HUES48 (cell line): ENCODE measurements at regions not wholly inside any gene's neighbourhood (a gene's known extent, or its start where the extent isn't known, plus 50 kb on each side); places are given as distances from the start of the nearest gene placed in this dataset.
"Not testable (repeated sequence)": the region's sequence is repeated elsewhere in the genome, so short reads cannot be mapped to it uniquely, and the experiment has no call there.

Experiments
- H3K27ac ChIP-seq: one replicate; pipeline ENCODE4 v1.7.0; 2013; ENCODE audit warnings: low read depth, low read length, inconsistent platforms
- H3K27me3 ChIP-seq: 2 replicates; pipeline ENCODE4 v1.6.1; 2013; ENCODE audit warnings: mild to moderate bottlenecking, low read length; ENCODE audit not compliant: control insufficient read depth, insufficient read depth
- H3K36me3 ChIP-seq: 2 replicates; pipeline ENCODE4 v1.6.1; 2013; ENCODE audit warnings: low read length; ENCODE audit not compliant: control insufficient read depth, insufficient read depth
- H3K4me1 ChIP-seq: 2 replicates; pipeline ENCODE4 v1.6.1; 2013; ENCODE audit warnings: mild to moderate bottlenecking, low read length; ENCODE audit not compliant: control insufficient read depth, insufficient read depth
- H3K4me3 ChIP-seq: 2 replicates; pipeline ENCODE4 v1.5.1; 2013; ENCODE audit warnings: mild to moderate bottlenecking, low read depth, low read length
- H3K9ac ChIP-seq: 2 replicates; pipeline ENCODE4 v1.6.1; 2013; ENCODE audit warnings: mild to moderate bottlenecking, low read depth, low read length, moderate library complexity
- H3K9me3 ChIP-seq: 2 replicates; pipeline ENCODE4 v1.6.1; 2013; ENCODE audit warnings: low read length; ENCODE audit not compliant: control insufficient read depth, insufficient read depth

DNA sequence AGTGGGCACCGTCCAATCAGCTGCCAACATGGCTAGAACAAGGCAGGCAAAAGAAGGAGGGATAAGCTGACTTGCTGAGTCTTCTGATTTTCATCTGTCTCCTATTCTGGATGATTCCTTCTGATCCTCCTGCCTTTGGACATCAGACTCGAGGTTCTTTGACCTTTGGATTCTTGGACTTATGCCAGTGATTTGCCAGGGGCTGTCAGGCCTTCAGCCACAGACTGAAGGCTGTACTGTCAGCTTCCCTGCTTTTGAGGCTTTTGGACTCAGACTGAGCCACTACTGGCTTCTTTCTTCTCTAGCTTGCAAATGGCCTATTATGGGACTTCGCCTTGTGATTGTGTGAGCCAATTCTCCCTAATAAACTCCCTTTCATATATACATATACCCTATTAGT lies 146.8 kb upstream of the IFNE start:
- not testable (repeated sequence) for H3K27me3 ChIP-seq, H3K4me1 ChIP-seq, H3K9me3 ChIP-seq, H3K27ac ChIP-seq, H3K36me3 ChIP-seq, H3K4me3 ChIP-seq, H3K9ac ChIP-seq

DNA sequence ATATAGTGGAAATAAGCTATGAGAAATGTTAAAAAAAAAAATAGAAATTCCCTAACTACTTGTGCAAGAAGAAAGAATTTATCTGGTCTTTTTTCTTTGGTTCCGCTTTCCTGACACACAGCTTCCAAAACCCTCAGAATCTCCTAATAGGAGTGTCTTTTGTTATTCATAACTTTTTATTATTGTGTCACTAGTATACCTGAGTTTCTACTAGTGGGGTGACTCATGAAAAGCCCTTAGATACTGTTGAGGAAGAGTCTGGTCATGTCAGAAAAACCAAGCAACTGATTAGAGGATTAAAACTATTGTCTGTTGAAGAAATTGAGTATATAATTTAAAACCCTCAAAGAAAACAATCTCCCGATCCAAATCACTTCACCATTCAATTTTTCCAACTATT lies 152.8 kb upstream of the IFNE start:
- no peaks in the 10 kb centered on the region for H3K9me3 ChIP-seq
- no peaks in the 10 kb centered on the region for H3K27me3 ChIP-seq
- no peaks in the 10 kb centered on the region for H3K4me1 ChIP-seq
- H3K9ac ChIP-seq = no peak overlapping the region
- H3K36me3 ChIP-seq = no peaks in the 10 kb centered on the region
- H3K4me3 ChIP-seq = no peak overlapping the region
- H3K27ac ChIP-seq = no peak overlapping the region

DNA sequence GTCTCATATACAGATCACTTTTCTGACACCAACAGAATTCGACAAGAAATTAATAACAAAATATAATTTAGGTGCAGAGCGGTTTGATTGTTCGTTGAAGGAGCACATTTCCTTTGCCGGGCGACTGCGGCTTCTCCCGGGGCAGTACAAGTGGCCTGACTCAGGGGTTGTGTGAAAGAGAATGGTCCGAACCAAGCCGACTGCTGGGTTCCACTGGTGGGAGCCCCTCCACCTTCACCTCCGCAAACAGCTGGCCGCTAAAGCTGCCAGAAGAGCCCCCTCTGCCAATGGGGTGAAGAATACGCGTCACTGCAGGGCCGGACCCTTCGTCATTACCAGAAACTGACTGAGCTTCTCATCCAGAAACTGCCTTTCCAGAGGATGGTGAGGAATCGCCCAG lies 156.0 kb upstream of the IFNE start:
- H3K27ac ChIP-seq = no peak overlapping the region
- H3K27me3 ChIP-seq = no peaks in the 10 kb centered on the region
- no peaks in the 10 kb centered on the region for H3K9me3 ChIP-seq
- H3K36me3 ChIP-seq = no peaks in the 10 kb centered on the region
- H3K4me1 ChIP-seq = no peaks in the 10 kb centered on the region
- H3K4me3 ChIP-seq = no peak overlapping the region
- H3K9ac ChIP-seq = no peak overlapping the region

DNA sequence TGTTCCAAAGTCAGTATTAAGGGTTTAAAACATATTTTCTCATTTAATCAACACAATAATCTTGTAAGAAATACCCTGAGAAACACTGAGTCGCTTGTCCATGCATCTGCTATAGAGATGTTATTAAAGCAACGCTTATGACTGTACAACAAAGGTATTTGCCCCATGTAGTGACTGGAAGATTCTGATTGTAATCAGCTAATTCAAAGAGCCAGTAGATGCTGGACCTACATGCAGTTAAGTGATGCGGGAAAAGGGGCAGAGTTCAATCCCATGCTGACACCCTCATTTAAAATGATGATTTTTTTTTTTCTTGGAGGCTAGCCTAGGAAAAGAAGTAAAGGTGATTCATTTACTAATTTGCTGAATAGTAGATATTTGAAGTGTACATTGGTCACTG lies 149.3 kb upstream of the MTAP start:
- Histone ChIP-seq H3K36me3 (no peaks in the 10 kb centered on the region), H3K4me1 (no peaks in the 10 kb centered on the region), H3K9me3 (no peaks in the 10 kb centered on the region), H3K27ac (no peak overlapping the region), H3K27me3 (no peaks in the 10 kb centered on the region), H3K4me3 (no peak overlapping the region), H3K9ac (no peak overlapping the region)

DNA sequence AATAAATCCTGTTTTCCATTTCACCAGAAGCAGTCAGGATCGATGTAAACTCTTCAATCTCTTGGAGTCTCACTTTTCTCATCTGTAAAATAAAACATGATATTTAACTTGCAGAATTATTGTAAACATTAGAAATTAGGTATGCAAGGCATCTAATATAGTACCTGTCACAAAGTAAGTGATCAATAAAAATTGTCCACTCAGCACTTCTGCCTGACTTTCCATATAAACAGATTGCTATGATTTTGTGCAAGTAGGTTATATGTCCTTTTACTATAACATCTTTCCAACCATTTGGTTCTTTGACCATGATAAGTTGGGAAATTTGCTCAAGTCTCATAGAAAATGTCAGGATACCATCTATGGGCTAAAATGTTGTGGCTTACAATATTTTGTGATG lies 148.8 kb upstream of the MTAP start:
- Histone ChIP-seq H3K9ac (no peak overlapping the region), H3K27me3 (no peaks in the 10 kb centered on the region), H3K4me3 (no peak overlapping the region)

DNA sequence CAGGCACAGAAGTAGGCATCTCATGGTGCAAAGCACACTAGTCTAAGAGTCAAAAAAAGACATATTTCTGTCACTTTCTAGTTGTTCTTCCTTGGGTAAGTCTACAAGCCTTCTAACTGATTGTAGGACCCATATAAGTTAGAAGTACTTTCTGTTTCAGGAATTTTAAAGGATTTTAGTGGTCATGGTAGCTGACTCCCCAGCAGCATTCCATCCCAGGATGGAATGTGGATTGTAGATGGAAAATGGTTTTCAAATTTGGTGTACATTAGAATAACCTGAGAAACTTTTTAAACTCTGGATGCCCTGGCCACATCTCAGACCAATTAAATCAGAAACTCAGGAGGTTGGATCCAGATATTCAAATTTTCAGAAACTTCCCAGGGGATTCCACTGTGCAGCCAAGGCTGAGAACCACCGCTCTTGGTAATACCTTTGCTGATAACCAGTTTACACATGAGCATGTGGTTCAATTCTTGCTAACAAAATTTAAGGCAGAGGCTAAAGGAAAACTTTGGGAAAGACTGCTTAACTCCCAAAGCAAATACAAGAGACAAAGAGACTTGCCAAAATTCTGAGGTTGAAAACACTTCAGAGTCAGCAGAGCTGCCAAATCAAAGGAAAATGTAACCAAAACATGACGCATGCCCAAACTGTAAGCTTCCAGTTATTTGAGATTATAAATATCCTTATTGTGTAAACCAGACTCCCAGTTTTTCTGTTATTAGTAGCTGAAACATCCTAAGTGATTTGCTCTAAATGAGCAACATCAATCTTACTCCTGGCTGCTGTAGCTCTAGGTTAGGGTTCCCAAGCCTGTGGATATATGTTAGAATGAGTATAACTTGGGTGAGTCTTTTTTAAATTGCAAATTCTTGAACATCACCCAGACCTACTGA lies 145.4 kb upstream of the MTAP start:
- no peaks in the 10 kb centered on the region for H3K9me3 ChIP-seq
- H3K27ac ChIP-seq = no peak overlapping the region
- H3K4me1 ChIP-seq = no peaks in the 10 kb centered on the region
- H3K9ac ChIP-seq = no peak overlapping the region
- no peaks in the 10 kb centered on the region for H3K27me3 ChIP-seq
- H3K4me3 ChIP-seq = no peak overlapping the region
- H3K36me3 ChIP-seq = no peaks in the 10 kb centered on the region

More for the DNA sequence above, 148.8 kb upstream of the MTAP start:
- Histone ChIP-seq H3K9me3 (no peaks in the 10 kb centered on the region), H3K27ac (no peak overlapping the region), H3K36me3 (no peaks in the 10 kb centered on the region), H3K4me1 (no peaks in the 10 kb centered on the region)

DNA sequence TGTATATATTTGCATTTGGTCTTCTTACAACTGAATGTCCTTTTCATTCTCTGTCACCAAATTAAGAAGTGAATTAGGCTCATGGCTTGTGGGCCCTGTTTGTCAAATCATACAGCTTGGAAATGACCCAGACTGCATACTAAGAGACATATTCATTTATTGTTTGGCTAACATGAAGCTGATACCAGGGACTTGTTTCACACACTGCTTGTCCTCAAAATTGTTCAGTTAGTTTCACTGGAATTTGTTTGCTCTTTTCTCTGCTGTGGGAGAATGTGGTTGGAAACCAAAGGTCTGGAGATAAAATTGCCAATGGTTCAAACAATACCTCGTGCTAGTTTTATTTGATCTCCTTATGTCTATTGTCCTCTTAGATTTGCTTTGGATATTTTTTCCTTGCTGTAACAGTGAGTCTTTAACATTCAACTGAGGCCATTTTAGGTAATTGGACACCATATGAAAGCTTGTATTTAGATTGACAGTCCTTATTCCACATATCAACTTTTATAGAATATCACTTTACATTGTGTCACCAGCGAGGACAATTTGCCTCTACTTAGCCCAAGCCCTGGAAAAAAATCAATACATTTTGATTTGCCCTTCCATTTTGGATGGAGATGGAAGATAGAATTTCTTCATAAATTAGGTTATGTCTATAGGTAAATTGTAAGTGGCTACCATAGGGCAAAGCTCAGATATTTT lies 144.3 kb upstream of the MTAP start:
- H3K9ac ChIP-seq = no peak overlapping the region
- H3K9me3 ChIP-seq = no peaks in the 10 kb centered on the region
- no peaks in the 10 kb centered on the region for H3K4me1 ChIP-seq
- no peaks in the 10 kb centered on the region for H3K36me3 ChIP-seq
- no peaks in the 10 kb centered on the region for H3K27me3 ChIP-seq
- no peak overlapping the region for H3K27ac ChIP-seq
- H3K4me3 ChIP-seq = no peak overlapping the region

DNA sequence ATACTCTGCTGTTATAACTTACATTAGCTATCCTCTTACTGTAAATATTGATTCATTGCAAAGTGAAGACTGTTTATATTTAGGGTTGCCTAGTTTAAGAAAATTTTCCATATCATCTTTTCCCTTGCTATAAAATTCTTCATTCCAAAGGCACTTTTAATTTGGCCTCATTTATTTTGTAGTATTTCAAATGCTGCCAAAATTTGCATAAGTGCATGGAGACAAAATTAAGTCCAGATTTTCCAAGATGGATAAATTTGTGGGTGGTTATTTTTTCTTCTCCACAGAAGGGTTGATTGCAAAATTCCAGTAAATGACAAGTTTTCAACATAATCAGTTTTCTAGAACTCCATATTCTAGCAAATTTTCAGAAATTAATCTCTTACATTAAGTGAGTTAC lies 141.5 kb upstream of the MTAP start:
- H3K27ac ChIP-seq = no peak overlapping the region
- H3K27me3 ChIP-seq = no peaks in the 10 kb centered on the region
- no peaks in the 10 kb centered on the region for H3K4me1 ChIP-seq
- H3K9me3 ChIP-seq = no peaks in the 10 kb centered on the region
- no peak overlapping the region for H3K9ac ChIP-seq
- no peak overlapping the region for H3K4me3 ChIP-seq
- no peaks in the 10 kb centered on the region for H3K36me3 ChIP-seq

DNA sequence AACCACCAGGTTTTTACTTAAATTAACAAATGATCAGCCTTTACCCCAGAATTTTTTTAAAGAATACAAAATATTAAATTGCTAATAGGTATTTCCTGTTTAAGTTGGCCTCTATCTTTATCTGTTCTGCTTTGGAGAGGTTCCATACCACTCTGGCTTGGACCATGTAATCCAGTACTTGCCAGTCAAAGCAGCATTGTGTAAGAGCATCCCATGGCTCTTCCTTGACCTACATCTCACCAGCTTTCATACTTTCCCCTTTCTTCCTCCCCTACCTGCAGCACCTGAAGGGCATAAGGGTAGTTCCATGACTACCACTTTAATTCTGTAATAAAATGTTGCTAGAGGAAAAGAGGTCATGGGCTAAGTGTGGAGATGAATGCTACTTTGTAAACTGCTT lies 140.8 kb upstream of the MTAP start:
- Histone ChIP-seq H3K27ac (no peak overlapping the region), H3K9me3 (no peaks in the 10 kb centered on the region), H3K4me3 (no peak overlapping the region), H3K27me3 (no peaks in the 10 kb centered on the region), H3K4me1 (no peaks in the 10 kb centered on the region), H3K36me3 (no peaks in the 10 kb centered on the region), H3K9ac (no peak overlapping the region)

DNA sequence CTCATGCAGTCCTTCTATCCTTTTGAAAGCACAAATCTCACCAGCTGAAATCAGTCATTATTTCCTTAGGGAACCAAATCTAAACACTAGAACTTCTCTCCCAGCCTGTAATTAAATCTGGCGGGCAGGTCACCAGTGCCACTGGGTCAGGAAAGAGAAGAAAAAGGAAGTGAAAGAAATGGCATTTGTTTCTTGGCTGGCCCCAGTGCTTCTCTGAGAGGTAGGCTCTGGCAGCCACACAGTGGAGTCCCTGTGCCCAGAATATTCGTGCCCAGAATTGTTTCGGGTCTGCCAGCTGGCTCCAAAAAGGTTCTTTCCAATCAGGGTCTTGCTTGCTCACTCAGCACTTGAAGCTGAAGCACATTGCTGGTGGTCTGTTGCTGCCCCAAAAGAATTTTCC lies 133.9 kb upstream of the MTAP start:
- H3K9ac ChIP-seq = no peak overlapping the region
- no peaks in the 10 kb centered on the region for H3K4me1 ChIP-seq
- H3K27ac ChIP-seq = no peak overlapping the region
- no peaks in the 10 kb centered on the region for H3K9me3 ChIP-seq
- H3K4me3 ChIP-seq = no peak overlapping the region
- no peaks in the 10 kb centered on the region for H3K27me3 ChIP-seq
- H3K36me3 ChIP-seq = no peaks in the 10 kb centered on the region

DNA sequence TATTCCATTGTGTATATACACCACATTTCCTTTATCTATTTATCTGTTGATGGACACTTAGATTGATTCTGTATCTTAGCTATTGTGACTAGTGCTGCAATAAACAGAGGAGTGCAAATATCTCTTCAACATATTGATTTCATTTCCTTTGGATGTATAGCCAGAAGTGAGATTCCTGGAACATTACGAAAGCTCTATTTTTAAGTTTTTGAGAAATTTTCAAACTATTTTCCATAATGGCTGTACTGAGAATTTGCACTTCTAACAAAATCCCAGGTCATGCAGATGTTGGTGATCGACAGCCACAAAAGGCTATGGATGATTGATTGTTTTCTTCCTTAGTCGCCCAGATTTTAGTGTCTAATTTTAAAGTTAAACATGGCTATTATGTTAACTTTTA lies 132.7 kb upstream of the MTAP start:
- no peaks in the 10 kb centered on the region for H3K27me3 ChIP-seq
- no peaks in the 10 kb centered on the region for H3K4me1 ChIP-seq
- H3K27ac ChIP-seq = no peak overlapping the region
- no peaks in the 10 kb centered on the region for H3K36me3 ChIP-seq
- H3K9me3 ChIP-seq = no peaks in the 10 kb centered on the region
- H3K9ac ChIP-seq = no peak overlapping the region
- H3K4me3 ChIP-seq = no peak overlapping the region
